ENCODE measurements at regions not wholly inside any gene's neighbourhood (a gene's known extent, or its start where the extent isn't known, plus 50 kb on each side); places are given as distances from the start of the nearest gene placed in this dataset.

- H3K79me1 ChIP-seq (ENCODE audit: low read length) = no peaks in the 10 kb centered on the region
- no peak overlapping the region for H2BK12ac ChIP-seq (ENCODE audit: low read length)
- H4K8ac ChIP-seq (ENCODE audit: low read depth, low read length) = no peak overlapping the region
- no peak overlapping the region for H3K4me3 ChIP-seq (ENCODE audit: low read depth, low read length)
- H2AFZ ChIP-seq (ENCODE audit: insufficient read depth, low read length, poor library complexity) = no peak overlapping the region
- no peaks in the 10 kb centered on the region for H3K79me2 ChIP-seq (ENCODE audit: control insufficient read depth, insufficient read depth, low read length, poor library complexity)
- DNase-seq = no peak
- no peak overlapping the region for H2AK5ac ChIP-seq (ENCODE audit: low read length)
- no peak overlapping the region for H4K91ac ChIP-seq (ENCODE audit: low read depth, low read length)
- no peak overlapping the region for H3K4ac ChIP-seq (ENCODE audit: low read depth, low read length)
- no peaks in the 10 kb centered on the region for H3K27me3 ChIP-seq (ENCODE audit: insufficient read depth, low read length)
- no peaks in the 10 kb centered on the region for H3K4me1 ChIP-seq (ENCODE audit: control insufficient read depth in 1 of 2, insufficient read depth in 2 of 2, low read length in 2 of 2)
- H3K23ac ChIP-seq (ENCODE audit: low read length) = no peak overlapping the region
- no peak overlapping the region for H3K18ac ChIP-seq (ENCODE audit: low read length)
- H3K9me3 ChIP-seq (ENCODE audit: insufficient read depth, low read depth, low read length) = peaks cover 2% of the 10 kb centered on the region
- WGBS (ENCODE audit: extremely low coverage, insufficient coverage, insufficient read length) = no CpG with 5 or more reads among the region's 4 CpGs
- no peak overlapping the region for H2BK120ac ChIP-seq (ENCODE audit: insufficient read depth, low read length, poor library complexity)
- no peak overlapping the region for H3K9ac ChIP-seq (ENCODE audit: low read length)
- H3K14ac ChIP-seq (ENCODE audit: low read length) = no peak overlapping the region
- no peaks in the 10 kb centered on the region for H3K36me3 ChIP-seq (ENCODE audit: control insufficient read depth in 1 of 2, insufficient read depth in 2 of 2, low read length in 2 of 2)
- H4K12ac ChIP-seq (ENCODE audit: low read depth, low read length) = no peak overlapping the region
- no peak overlapping the region for H3K27ac ChIP-seq (ENCODE audit: low read depth, low read length)
- H3K4me2 ChIP-seq (ENCODE audit: low read length) = no peak overlapping the region
- no peak overlapping the region for H2BK5ac ChIP-seq (ENCODE audit: low read depth, low read length, poor library complexity)
Measured at GRCh38 chr6:71446470-71446869, 157.9 kb downstream of the OGFRL1 start.

GRCh38 chr6:71452697-71453370 lies 164.2 kb downstream of the OGFRL1 start:
- DNase-seq = no peak
- no peak overlapping the region for H3K4ac ChIP-seq (ENCODE audit: low read depth, low read length)
- H3K18ac ChIP-seq (ENCODE audit: low read length) = no peak overlapping the region
- no peak overlapping the region for H2BK5ac ChIP-seq (ENCODE audit: low read depth, low read length, poor library complexity)
- H2AK5ac ChIP-seq (ENCODE audit: low read length) = no peak overlapping the region
- H3K27me3 ChIP-seq (ENCODE audit: insufficient read depth, low read length) = no peaks in the 10 kb centered on the region
- H3K9ac ChIP-seq (ENCODE audit: low read length) = no peak overlapping the region
- H3K36me3 ChIP-seq (ENCODE audit: control insufficient read depth in 1 of 2, insufficient read depth in 2 of 2, low read length in 2 of 2) = no peaks in the 10 kb centered on the region
- H4K12ac ChIP-seq (ENCODE audit: low read depth, low read length) = no peak overlapping the region
- no peak overlapping the region for H3K14ac ChIP-seq (ENCODE audit: low read length)
- H3K27ac ChIP-seq (ENCODE audit: low read depth, low read length) = no peak overlapping the region
- no peak overlapping the region for H3K4me2 ChIP-seq (ENCODE audit: low read length)
- no peak overlapping the region for H2BK120ac ChIP-seq (ENCODE audit: insufficient read depth, low read length, poor library complexity)
- no peaks in the 10 kb centered on the region for H3K4me1 ChIP-seq (ENCODE audit: control insufficient read depth in 1 of 2, insufficient read depth in 2 of 2, low read length in 2 of 2)
- H2AFZ ChIP-seq (ENCODE audit: insufficient read depth, low read length, poor library complexity) = no peak overlapping the region
- H3K79me2 ChIP-seq (ENCODE audit: control insufficient read depth, insufficient read depth, low read length, poor library complexity) = no peaks in the 10 kb centered on the region
- no peak overlapping the region for H3K23ac ChIP-seq (ENCODE audit: low read length)
- H3K79me1 ChIP-seq (ENCODE audit: low read length) = no peaks in the 10 kb centered on the region
- H4K8ac ChIP-seq (ENCODE audit: low read depth, low read length) = no peak overlapping the region
- WGBS (ENCODE audit: extremely low coverage, insufficient coverage, insufficient read length) = no CpG with 5 or more reads among the region's 5 CpGs
- no peak overlapping the region for H2BK12ac ChIP-seq (ENCODE audit: low read length)
- H3K4me3 ChIP-seq (ENCODE audit: low read depth, low read length) = no peak overlapping the region
- H4K91ac ChIP-seq (ENCODE audit: low read depth, low read length) = no peak overlapping the region
- peaks cover 2% of the 10 kb centered on the region for H3K9me3 ChIP-seq (ENCODE audit: insufficient read depth, low read depth, low read length)

- no peak overlapping the region for H2BK120ac ChIP-seq (ENCODE audit: insufficient read depth, low read length, poor library complexity)
Measured at GRCh38 chr6:71453371-71453706, 164.7 kb downstream of the OGFRL1 start.

GRCh38 chr6:71454056-71454455 lies 165.4 kb downstream of the OGFRL1 start:
- Histone ChIP-seq H3K4me1 (ENCODE audit: control insufficient read depth in 1 of 2, insufficient read depth in 2 of 2, low read length in 2 of 2) (no peaks in the 10 kb centered on the region), H3K4me2 (ENCODE audit: low read length) (no peak overlapping the region), H4K12ac (ENCODE audit: low read depth, low read length) (no peak overlapping the region), H4K91ac (ENCODE audit: low read depth, low read length) (no peak overlapping the region), H3K79me1 (ENCODE audit: low read length) (no peaks in the 10 kb centered on the region), H2BK120ac (ENCODE audit: insufficient read depth, low read length, poor library complexity) (no peak overlapping the region), H2AFZ (ENCODE audit: insufficient read depth, low read length, poor library complexity) (no peak overlapping the region), H3K27me3 (ENCODE audit: insufficient read depth, low read length) (no peaks in the 10 kb centered on the region), H4K8ac (ENCODE audit: low read depth, low read length) (no peak overlapping the region), H3K4ac (ENCODE audit: low read depth, low read length) (no peak overlapping the region), H2BK12ac (ENCODE audit: low read length) (no peak overlapping the region), H3K18ac (ENCODE audit: low read length) (no peak overlapping the region), H3K79me2 (ENCODE audit: control insufficient read depth, insufficient read depth, low read length, poor library complexity) (no peaks in the 10 kb centered on the region), H3K14ac (ENCODE audit: low read length) (no peak overlapping the region), H3K9me3 (ENCODE audit: insufficient read depth, low read depth, low read length) (peaks cover 2% of the 10 kb centered on the region), H3K36me3 (ENCODE audit: control insufficient read depth in 1 of 2, insufficient read depth in 2 of 2, low read length in 2 of 2) (no peaks in the 10 kb centered on the region), H2AK5ac (ENCODE audit: low read length) (no peak overlapping the region), H3K9ac (ENCODE audit: low read length) (no peak overlapping the region), H2BK5ac (ENCODE audit: low read depth, low read length, poor library complexity) (no peak overlapping the region), H3K4me3 (ENCODE audit: low read depth, low read length) (no peak overlapping the region), H3K27ac (ENCODE audit: low read depth, low read length) (no peak overlapping the region), H3K23ac (ENCODE audit: low read length) (no peak overlapping the region)
- no CpG with 5 or more reads among the region's 1 CpG for WGBS (ENCODE audit: extremely low coverage, insufficient coverage, insufficient read length)
- DNase-seq = no peak

More at GRCh38 chr6:71453371-71453706, 164.7 kb downstream of the OGFRL1 start:
- Histone ChIP-seq H3K27me3 (ENCODE audit: insufficient read depth, low read length) (no peaks in the 10 kb centered on the region), H2AFZ (ENCODE audit: insufficient read depth, low read length, poor library complexity) (no peak overlapping the region), H3K36me3 (ENCODE audit: control insufficient read depth in 1 of 2, insufficient read depth in 2 of 2, low read length in 2 of 2) (no peaks in the 10 kb centered on the region), H3K9ac (ENCODE audit: low read length) (no peak overlapping the region), H3K23ac (ENCODE audit: low read length) (no peak overlapping the region), H4K91ac (ENCODE audit: low read depth, low read length) (no peak overlapping the region), H3K18ac (ENCODE audit: low read length) (no peak overlapping the region), H3K14ac (ENCODE audit: low read length) (no peak overlapping the region), H2AK5ac (ENCODE audit: low read length) (no peak overlapping the region), H3K4me2 (ENCODE audit: low read length) (no peak overlapping the region), H3K27ac (ENCODE audit: low read depth, low read length) (no peak overlapping the region), H3K79me1 (ENCODE audit: low read length) (no peaks in the 10 kb centered on the region), H4K8ac (ENCODE audit: low read depth, low read length) (no peak overlapping the region), H3K4me3 (ENCODE audit: low read depth, low read length) (no peak overlapping the region), H2BK12ac (ENCODE audit: low read length) (no peak overlapping the region), H3K79me2 (ENCODE audit: control insufficient read depth, insufficient read depth, low read length, poor library complexity) (no peaks in the 10 kb centered on the region), H3K9me3 (ENCODE audit: insufficient read depth, low read depth, low read length) (peaks cover 2% of the 10 kb centered on the region), H3K4me1 (ENCODE audit: control insufficient read depth in 1 of 2, insufficient read depth in 2 of 2, low read length in 2 of 2) (no peaks in the 10 kb centered on the region), H3K4ac (ENCODE audit: low read depth, low read length) (no peak overlapping the region), H2BK5ac (ENCODE audit: low read depth, low read length, poor library complexity) (no peak overlapping the region), H4K12ac (ENCODE audit: low read depth, low read length) (no peak overlapping the region)
- DNase-seq = no peak
